ENCODE measurements at regions not wholly inside any gene's neighbourhood (a gene's known extent, or its start where the extent isn't known, plus 50 kb on each side); places are given as distances from the start of the nearest gene placed in this dataset.

DNA sequence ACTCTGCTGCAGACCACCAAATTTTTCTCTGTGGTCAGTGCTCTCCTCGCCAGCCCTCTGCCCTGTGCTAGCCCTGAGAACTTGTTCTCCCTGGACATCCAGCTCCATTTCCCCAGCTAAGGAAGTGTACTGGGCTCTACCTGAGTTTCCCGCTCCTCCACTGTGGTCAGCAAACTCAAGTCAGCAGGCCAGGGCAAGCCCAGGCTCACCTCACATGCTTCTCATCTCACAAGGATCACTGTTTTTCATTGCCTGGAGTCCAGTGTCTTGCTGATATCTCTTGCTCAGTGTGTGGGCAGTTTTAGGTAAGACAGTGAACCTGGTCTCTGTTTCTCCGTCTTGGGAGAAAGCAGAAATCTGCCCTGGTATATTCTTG lies 201.4 kb downstream of the FOXO1 start:
- TF ChIP-seq TP53 (CRISPR knock-in tag; IDR thresholded peaks at IDR 0.05) (no peak), FOXJ3 (CRISPR knock-in tag; IDR thresholded peaks at IDR 0.05; ENCODE audit: borderline replicate concordance) (no peak), SP1 (CRISPR knock-in tag; conservative IDR thresholded peaks at IDR 0.05) (no peak), JUN (CRISPR knock-in tag; IDR thresholded peaks at IDR 0.05) (no peak), CTCF (IDR thresholded peaks at IDR 0.05) (no peak), ZNF425 (CRISPR knock-in tag; conservative IDR thresholded peaks at IDR 0.05) (no peak), NFATC4 (CRISPR knock-in tag; IDR thresholded peaks at IDR 0.05) (no peak), ATF3 (CRISPR knock-in tag; conservative IDR thresholded peaks at IDR 0.05) (no peak), CREB1 (CRISPR knock-in tag; IDR thresholded peaks at IDR 0.05) (no peak)
- TF ChIP-seq, protein P1, sequence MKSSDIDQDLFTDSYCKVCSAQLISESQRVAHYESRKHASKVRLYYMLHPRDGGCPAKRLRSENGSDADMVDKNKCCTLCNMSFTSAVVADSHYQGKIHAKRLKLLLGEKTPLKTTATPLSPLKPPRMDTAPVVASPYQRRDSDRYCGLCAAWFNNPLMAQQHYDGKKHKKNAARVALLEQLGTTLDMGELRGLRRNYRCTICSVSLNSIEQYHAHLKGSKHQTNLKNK (CRISPR knock-in tag; IDR thresholded peaks at IDR 0.05): no peak
